Testis (tissue), 2 donors: ENCODE measurements at regions not wholly inside any gene's neighbourhood (a gene's known extent, or its start where the extent isn't known, plus 50 kb on each side); places are given as distances from the start of the nearest gene placed in this dataset.

Source experiments
- DNase-seq: peaks from one replicate; pipeline ENCODE4 v3.0.0-alpha.2; 2019
- H3K27ac ChIP-seq, 2 donors: fragments of 200-600 bp; sonication (generic); one replicate each; pipeline ENCODE4 v1.5.1; 2019
- H3K27me3 ChIP-seq: fragments of 200-600 bp; sonication (generic); one replicate; pipeline ENCODE4 v1.5.1; 2019
- H3K36me3 ChIP-seq: fragments of 200-600 bp; sonication (generic); one replicate; pipeline ENCODE4 v1.5.1; 2017; ENCODE audit warnings: low read depth; ENCODE audit errors: missing control alignments
- H3K4me1 ChIP-seq: fragments of 200-600 bp; sonication (generic); one replicate; pipeline ENCODE4 v1.5.1; 2019
- H3K4me3 ChIP-seq, 2 donors: fragments of 200-600 bp; sonication (generic); one replicate each; pipeline ENCODE4 v1.5.1; 2017 to 2019
- H3K9me3 ChIP-seq: fragments of 200-600 bp; sonication (generic); one replicate; pipeline ENCODE4 v1.5.1; 2017
- POLR2A ChIP-seq: fragments of 450-650 bp; IDR thresholded peaks from one replicate; pipeline ENCODE4 v1.6.1; 2017; ENCODE audit warnings: antibody characterized with exemption, mild to moderate bottlenecking, moderate library complexity
- WGBS, 2 donors: methylation state at CpG; one replicate each; pipeline ENCODE4 v1.1.5; 2018; 5-methylcytosine and 5-hydroxymethylcytosine counted together
- intact Hi-C: fragments of 100-400 bp; cut with DNase I; formaldehyde crosslinking; loops from one replicate; pipeline ENCODE4 v1.15.1; 2023; ENCODE audit warnings: low total_unique reads
- TF ChIP-seq, protein P1 (sequence below), 3 experiments: fragments of 450-650 bp in 2 of 3; fragments of 200-600 bp in 1 of 3; sonication (generic) in 1 of 3; IDR thresholded peaks; one replicate each; pipeline ENCODE4 v1.5.1; 2016 to 2019; ENCODE audit warnings: antibody characterized with exemption in 3 of 3, mild to moderate bottlenecking in 2 of 3, moderate library complexity in 1 of 3

GRCh38 chr7:106720641-106721040 lies 59.7 kb upstream of the CCDC71L start:
- H3K27me3 ChIP-seq: no peaks in the 10 kb centered on the region
- WGBS, 2 donors: 40 to 54% methylated on average over 2 of the region's 2 CpGs
- intact Hi-C loops: no loop called here
- TF ChIP-seq POLR2A: no peak
- TF ChIP-seq, protein P1, sequence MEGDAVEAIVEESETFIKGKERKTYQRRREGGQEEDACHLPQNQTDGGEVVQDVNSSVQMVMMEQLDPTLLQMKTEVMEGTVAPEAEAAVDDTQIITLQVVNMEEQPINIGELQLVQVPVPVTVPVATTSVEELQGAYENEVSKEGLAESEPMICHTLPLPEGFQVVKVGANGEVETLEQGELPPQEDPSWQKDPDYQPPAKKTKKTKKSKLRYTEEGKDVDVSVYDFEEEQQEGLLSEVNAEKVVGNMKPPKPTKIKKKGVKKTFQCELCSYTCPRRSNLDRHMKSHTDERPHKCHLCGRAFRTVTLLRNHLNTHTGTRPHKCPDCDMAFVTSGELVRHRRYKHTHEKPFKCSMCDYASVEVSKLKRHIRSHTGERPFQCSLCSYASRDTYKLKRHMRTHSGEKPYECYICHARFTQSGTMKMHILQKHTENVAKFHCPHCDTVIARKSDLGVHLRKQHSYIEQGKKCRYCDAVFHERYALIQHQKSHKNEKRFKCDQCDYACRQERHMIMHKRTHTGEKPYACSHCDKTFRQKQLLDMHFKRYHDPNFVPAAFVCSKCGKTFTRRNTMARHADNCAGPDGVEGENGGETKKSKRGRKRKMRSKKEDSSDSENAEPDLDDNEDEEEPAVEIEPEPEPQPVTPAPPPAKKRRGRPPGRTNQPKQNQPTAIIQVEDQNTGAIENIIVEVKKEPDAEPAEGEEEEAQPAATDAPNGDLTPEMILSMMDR (IDR thresholded peaks at IDR 0.05): no peak
- H3K4me1 ChIP-seq: no peaks in the 10 kb centered on the region
- peak; percentile 15 for DNase-seq
- H3K27ac ChIP-seq: peak overlapping the region; percentile 22 to 36
- no peaks in the 10 kb centered on the region for H3K9me3 ChIP-seq
- H3K36me3 ChIP-seq: no peaks in the 10 kb centered on the region
- H3K4me3 ChIP-seq: no peak overlapping the region

- no peak for DNase-seq
- intact Hi-C loops: no loop called here
- no peaks in the 10 kb centered on the region for H3K4me1 ChIP-seq
- TF ChIP-seq, protein P1 (IDR thresholded peaks at IDR 0.05): no peak
- TF ChIP-seq POLR2A: no peak
- H3K36me3 ChIP-seq: no peaks in the 10 kb centered on the region
- 71 to 87% methylated on average over 5 of the region's 5 CpGs for WGBS, 2 donors
- no peak overlapping the region for H3K4me3 ChIP-seq
- no peak overlapping the region for H3K27ac ChIP-seq
- H3K27me3 ChIP-seq: no peaks in the 10 kb centered on the region
- no peaks in the 10 kb centered on the region for H3K9me3 ChIP-seq
Observed at GRCh38 chr7:106721816-106722785, 61.1 kb upstream of the CCDC71L start.

- H3K9me3 ChIP-seq: no peaks in the 10 kb centered on the region
- no peak overlapping the region for H3K4me3 ChIP-seq
- no peaks in the 10 kb centered on the region for H3K27me3 ChIP-seq
- intact Hi-C loops: no loop called here
- WGBS, 2 donors: 40 to 64% methylated on average over 1 of the region's 1 CpG
- H3K4me1 ChIP-seq: no peaks in the 10 kb centered on the region
- no peaks in the 10 kb centered on the region for H3K36me3 ChIP-seq
- DNase-seq: no peak
- H3K27ac ChIP-seq: no peak overlapping the region
- no peak for TF ChIP-seq POLR2A
- TF ChIP-seq, protein P1 (IDR thresholded peaks at IDR 0.05): no peak
Observed at GRCh38 chr7:106723398-106723797, 62.4 kb upstream of the CCDC71L start.

DNA sequence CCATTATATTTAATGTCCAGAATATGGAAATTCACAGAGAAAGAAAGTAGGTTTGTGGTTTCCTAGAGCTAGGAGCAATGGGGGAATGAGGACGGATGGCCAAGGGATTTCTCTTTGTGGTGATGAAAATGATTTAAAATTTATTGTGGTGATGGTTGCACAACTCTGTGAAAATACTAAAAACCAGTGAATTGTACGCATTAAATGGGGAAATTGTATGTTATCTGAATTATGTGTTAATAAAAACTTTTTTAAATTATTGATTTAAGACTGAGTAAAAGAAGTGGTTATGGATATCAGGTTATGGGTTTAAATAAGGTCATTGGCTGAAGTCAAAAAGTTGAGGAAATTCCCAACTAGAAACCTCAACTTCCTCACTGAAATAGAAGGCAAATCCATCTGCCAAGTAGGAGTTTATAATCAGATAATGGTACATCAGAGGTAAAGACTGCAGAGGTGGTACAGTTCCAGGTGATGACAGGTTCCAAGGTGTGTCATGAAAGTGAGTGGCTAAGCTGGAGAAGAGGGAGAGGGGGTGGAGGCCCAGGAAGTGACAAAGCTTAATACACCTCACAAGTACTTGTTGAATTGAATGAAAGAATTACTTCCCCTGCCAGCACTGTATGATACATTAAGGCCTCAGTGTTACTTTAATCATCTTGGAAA lies 68.9 kb upstream of the CCDC71L start:
- WGBS, 2 donors: 77 to 82% methylated on average over 2 of the region's 2 CpGs
- intact Hi-C loops: no loop called here
- no peak overlapping the region for H3K27ac ChIP-seq
- no peaks in the 10 kb centered on the region for H3K9me3 ChIP-seq
- H3K4me3 ChIP-seq: no peak overlapping the region
- H3K27me3 ChIP-seq: no peaks in the 10 kb centered on the region
- no peak for DNase-seq
- TF ChIP-seq, protein P1 (IDR thresholded peaks at IDR 0.05): no peak
- no peak for TF ChIP-seq POLR2A
- H3K36me3 ChIP-seq: no peaks in the 10 kb centered on the region
- H3K4me1 ChIP-seq: no peaks in the 10 kb centered on the region
